SK-N-SH (cell line): ENCODE measurements at regions not wholly inside any gene's neighbourhood (a gene's known extent, or its start where the extent isn't known, plus 50 kb on each side); places are given as distances from the start of the nearest gene placed in this dataset.
A peak's percentile ranks its signal among the peaks of the same experiment; 100 is the strongest.

Experiments
- CTCF ChIA-PET: fragments of 300-600, 350-600 bp; formaldehyde crosslinking; extraction: SDS; loops from one replicate; lab custom pipeline; 2021; lab: Yijun Ruan, JAX
- POLR2A ChIA-PET: fragments of 350-600 bp; sonication (Branson Sonifier 250); formaldehyde crosslinking; extraction: SDS; loops from one replicate; lab custom pipeline; 2020; ENCODE audit warnings: antibody characterized with exemption, inconsistent platforms; lab: Yijun Ruan, JAX
- DNase-seq: peaks from one replicate; pipeline ENCODE4 v3.0.0; 2012
- H2AFZ ChIP-seq: fragments of 200-600 bp; sonication (generic); 2 replicates; pipeline ENCODE4 v1.8.1; 2016; ENCODE audit warnings: antibody characterized with exemption, mild to moderate bottlenecking, low read depth
- H3F3A ChIP-seq: fragments of 200-600 bp; sonication (generic); replicated peaks from 2 replicates; pipeline ENCODE3; 2016; ENCODE audit warnings: antibody characterized with exemption, mild to moderate bottlenecking; ENCODE audit not compliant: insufficient read depth
- H3K27ac ChIP-seq, 2 experiments: fragments of 200-500 bp in 1 of 2; fragments of 200-600 bp in 1 of 2; sonication (Bioruptor generic) in 1 of 2; sonication (generic), shearing (Covaris generic) in 1 of 2; 2 replicates each; pipeline versions ENCODE4 v1.5.1 to v1.6.1; 2014 to 2016; ENCODE audit warnings: low read depth in 2 of 2, inconsistent platforms in 1 of 2, low read length in 1 of 2, mild to moderate bottlenecking in 1 of 2, mixed read lengths in 1 of 2
- H3K27me3 ChIP-seq: fragments of 200-600 bp; sonication (generic), shearing (Covaris generic); 2 replicates; pipeline ENCODE4 v1.6.1; 2016; ENCODE audit warnings: mixed run types; ENCODE audit not compliant: insufficient read depth
- H3K36me3 ChIP-seq, 2 experiments: fragments of 200-500 bp in 1 of 2; fragments of 200-600 bp in 1 of 2; sonication (Bioruptor generic) in 1 of 2; sonication (generic) in 1 of 2; replicated peaks in 1 of 2; 2 replicates each; pipeline versions ENCODE3 to v1.5.1; 2014 to 2016; ENCODE audit warnings: low read length in 1 of 2, mild to moderate bottlenecking in 1 of 2; ENCODE audit not compliant: insufficient read depth in 2 of 2, control insufficient read depth in 1 of 2
- H3K4me1 ChIP-seq, 2 experiments: fragments of 200-500 bp in 1 of 2; fragments of 200-600 bp in 1 of 2; sonication (Bioruptor generic) in 1 of 2; sonication (generic), shearing (Covaris generic) in 1 of 2; 2 replicates each; pipeline versions ENCODE4 v1.5.1 to v1.6.1; 2014 to 2016; ENCODE audit warnings: low read depth in 1 of 2, low read length in 1 of 2, mixed run types in 1 of 2; ENCODE audit not compliant: insufficient read depth in 2 of 2, control insufficient read depth in 1 of 2
- H3K4me2 ChIP-seq: fragments of 200-600 bp; sonication (generic), shearing (Covaris generic); 2 replicates; pipeline ENCODE4 v1.6.1; 2017; ENCODE audit warnings: mixed run types
- H3K4me3 ChIP-seq, 2 experiments: fragments of 200-500 bp in 1 of 2; fragments of 200-600 bp in 1 of 2; sonication (Bioruptor generic) in 1 of 2; sonication (generic), shearing (Covaris generic) in 1 of 2; 2 replicates each; pipeline versions ENCODE4 v1.5.1 to v1.8.1; 2014 to 2016; ENCODE audit warnings: low read depth in 2 of 2, inconsistent platforms in 1 of 2, low read length in 1 of 2, mild to moderate bottlenecking in 1 of 2, mixed read lengths in 1 of 2, moderate library complexity in 1 of 2
- H3K79me2 ChIP-seq: fragments of 200-600 bp; sonication (generic); 2 replicates; pipeline ENCODE4 v1.8.1; 2017; ENCODE audit warnings: mild to moderate bottlenecking; ENCODE audit not compliant: insufficient read depth
- H3K9ac ChIP-seq: fragments of 200-600 bp; sonication (generic); 2 replicates; pipeline ENCODE4 v1.6.1; 2017; ENCODE audit warnings: mixed run types
- H3K9me2 ChIP-seq: fragments of 200-600 bp; sonication (generic); 2 replicates; pipeline ENCODE4 v1.6.1; 2017; ENCODE audit warnings: mixed run types
- H3K9me3 ChIP-seq: fragments of 200-600 bp; sonication (generic); 2 replicates; pipeline ENCODE4 v1.6.1; 2017; ENCODE audit warnings: mixed run types, mild to moderate bottlenecking, moderate library complexity
- H4K20me1 ChIP-seq: fragments of 200-600 bp; sonication (generic); 2 replicates; pipeline ENCODE4 v1.6.1; 2017; ENCODE audit warnings: mild to moderate bottlenecking, mixed run types; ENCODE audit not compliant: insufficient read depth
- CHD2 ChIP-seq: fragments of 150-350 bp; IDR thresholded peaks from 2 replicates; pipeline ENCODE4 v1.6.1; 2018; ENCODE audit warnings: low read length; ENCODE audit not compliant: partially characterized antibody
- EZH2phosphoT487 ChIP-seq: fragments of 200-600 bp; sonication (generic); IDR thresholded peaks from 2 replicates; pipeline ENCODE4 v1.6.1; 2017; ENCODE audit warnings: low read depth, mixed run types, mild to moderate bottlenecking, antibody characterized with exemption, moderate library complexity, borderline replicate concordance
- FOXJ3 ChIP-seq: sonication (generic); formaldehyde crosslinking; IDR thresholded peaks from 2 replicates; pipeline ENCODE4 v1.5.1; 2020; ENCODE audit warnings: mild to moderate bottlenecking, missing genetic modification reagents
- MEF2A ChIP-seq: IDR thresholded peaks from 2 replicates; pipeline ENCODE4 v1.4.0; 2012; ENCODE audit warnings: low read depth, borderline replicate concordance
- RAD21 ChIP-seq: IDR thresholded peaks from 2 replicates; pipeline ENCODE4 v1.6.1; 2012; ENCODE audit warnings: mild to moderate bottlenecking, low read length
- SIN3A ChIP-seq: IDR thresholded peaks from 2 replicates; pipeline ENCODE4 v1.6.1; 2012; ENCODE audit warnings: low read depth, mild to moderate bottlenecking, low read length, moderate library complexity, borderline replicate concordance
- TAF1 ChIP-seq: IDR thresholded peaks from 2 replicates; pipeline ENCODE4 v1.6.1; 2012; ENCODE audit warnings: low read depth, mild to moderate bottlenecking, low read length, moderate library complexity, borderline replicate concordance
- TCF12 ChIP-seq: IDR thresholded peaks from 2 replicates; pipeline ENCODE4 v1.4.0; 2012
- TEAD4 ChIP-seq: IDR thresholded peaks from 2 replicates; pipeline ENCODE4 v1.4.0; 2012; ENCODE audit warnings: mild to moderate bottlenecking, borderline replicate concordance; ENCODE audit not compliant: insufficient read depth
- WGBS: methylation state at CpG from one replicate; pipeline ENCODE4 v1.1.6; 2017; ENCODE audit warnings: low lambda C conversion rate; 5-methylcytosine and 5-hydroxymethylcytosine counted together
- TF ChIP-seq, protein P1 (sequence below): IDR thresholded peaks from 2 replicates; pipeline ENCODE4 v1.6.1; 2012; ENCODE audit warnings: mild to moderate bottlenecking, low read depth, low read length, moderate library complexity
- TF ChIP-seq, protein P2 (sequence below): IDR thresholded peaks from 2 replicates; pipeline ENCODE4 v1.4.0; 2012; ENCODE audit warnings: low read depth
- TF ChIP-seq, protein P3 (sequence below): fragments of 200-600 bp; sonication (generic); IDR thresholded peaks from 2 replicates; pipeline ENCODE4 v1.6.1; 2017; ENCODE audit warnings: antibody characterized with exemption, mild to moderate bottlenecking, moderate library complexity

DNA sequence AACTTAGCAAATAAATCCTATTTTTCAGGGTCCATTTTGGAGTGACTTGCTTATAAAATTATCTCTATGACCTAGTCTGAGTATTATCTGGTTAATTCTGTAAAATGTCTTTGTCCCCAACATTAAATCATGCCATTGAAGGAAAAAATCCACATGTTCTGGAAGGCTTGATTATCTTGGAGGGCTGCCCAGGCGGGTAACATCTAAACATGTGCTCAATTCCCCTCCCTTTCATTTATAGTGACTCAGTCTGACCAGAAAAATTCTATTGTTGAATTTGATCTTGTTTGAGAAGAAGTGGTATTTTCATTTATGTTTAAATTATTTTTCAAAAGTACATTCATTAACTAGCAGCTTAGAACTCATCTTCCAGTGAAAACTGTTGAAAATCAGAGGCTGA is 55.4 kb upstream of the SLC10A7 start:
- Histone ChIP-seq H3K36me3 (no peaks in the 10 kb centered on the region), H3K9me3 (no peaks in the 10 kb centered on the region), H2AFZ (no peak overlapping the region), H3K4me3 (no peak overlapping the region), H3K79me2 (no peaks in the 10 kb centered on the region), H3K9me2 (no peaks in the 10 kb centered on the region), H3K4me2 (no peak overlapping the region), H4K20me1 (no peaks in the 10 kb centered on the region), H3K9ac (no peak overlapping the region), H3F3A (no peaks in the 10 kb centered on the region), H3K27ac (no peak overlapping the region), H3K27me3 (no peaks in the 10 kb centered on the region; the same call in 1 of the 2 replicates), H3K4me1 (peaks cover 0 to 11% of the 10 kb centered on the region in 2 experiments; a peak in 1 of 4 replicates)
- 14% methylated on average over 1 of the region's 1 CpG for WGBS
- CTCF ChIA-PET = no interaction called here
- POLR2A ChIA-PET = no interaction called here
- DNase-seq = no peak
- TF ChIP-seq EZH2phosphoT487 (no peak), CHD2 (no peak), TEAD4 (no peak), TAF1 (no peak), FOXJ3 (CRISPR knock-in tag) (no peak), SIN3A (no peak)
- TF ChIP-seq, protein P1, sequence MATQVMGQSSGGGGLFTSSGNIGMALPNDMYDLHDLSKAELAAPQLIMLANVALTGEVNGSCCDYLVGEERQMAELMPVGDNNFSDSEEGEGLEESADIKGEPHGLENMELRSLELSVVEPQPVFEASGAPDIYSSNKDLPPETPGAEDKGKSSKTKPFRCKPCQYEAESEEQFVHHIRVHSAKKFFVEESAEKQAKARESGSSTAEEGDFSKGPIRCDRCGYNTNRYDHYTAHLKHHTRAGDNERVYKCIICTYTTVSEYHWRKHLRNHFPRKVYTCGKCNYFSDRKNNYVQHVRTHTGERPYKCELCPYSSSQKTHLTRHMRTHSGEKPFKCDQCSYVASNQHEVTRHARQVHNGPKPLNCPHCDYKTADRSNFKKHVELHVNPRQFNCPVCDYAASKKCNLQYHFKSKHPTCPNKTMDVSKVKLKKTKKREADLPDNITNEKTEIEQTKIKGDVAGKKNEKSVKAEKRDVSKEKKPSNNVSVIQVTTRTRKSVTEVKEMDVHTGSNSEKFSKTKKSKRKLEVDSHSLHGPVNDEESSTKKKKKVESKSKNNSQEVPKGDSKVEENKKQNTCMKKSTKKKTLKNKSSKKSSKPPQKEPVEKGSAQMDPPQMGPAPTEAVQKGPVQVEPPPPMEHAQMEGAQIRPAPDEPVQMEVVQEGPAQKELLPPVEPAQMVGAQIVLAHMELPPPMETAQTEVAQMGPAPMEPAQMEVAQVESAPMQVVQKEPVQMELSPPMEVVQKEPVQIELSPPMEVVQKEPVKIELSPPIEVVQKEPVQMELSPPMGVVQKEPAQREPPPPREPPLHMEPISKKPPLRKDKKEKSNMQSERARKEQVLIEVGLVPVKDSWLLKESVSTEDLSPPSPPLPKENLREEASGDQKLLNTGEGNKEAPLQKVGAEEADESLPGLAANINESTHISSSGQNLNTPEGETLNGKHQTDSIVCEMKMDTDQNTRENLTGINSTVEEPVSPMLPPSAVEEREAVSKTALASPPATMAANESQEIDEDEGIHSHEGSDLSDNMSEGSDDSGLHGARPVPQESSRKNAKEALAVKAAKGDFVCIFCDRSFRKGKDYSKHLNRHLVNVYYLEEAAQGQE = no peak

DNA sequence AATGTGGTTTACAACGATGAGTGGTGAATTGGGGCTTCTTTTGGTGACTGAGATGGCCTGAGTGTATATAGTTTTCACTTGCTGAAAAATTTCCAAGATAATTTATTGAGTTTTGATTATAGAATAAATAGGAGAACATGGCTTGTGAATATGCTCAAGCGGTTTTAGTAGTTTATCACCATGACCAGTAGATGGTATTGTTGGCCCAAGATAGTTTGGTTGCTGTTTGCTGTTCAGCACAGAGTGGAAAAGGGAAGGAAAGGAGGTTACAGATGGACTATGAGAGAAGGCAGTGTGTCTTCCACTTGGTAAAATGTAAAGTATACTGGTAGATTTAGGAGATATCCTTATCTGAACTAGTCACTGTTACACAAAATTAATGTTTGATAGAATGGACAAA is 55.8 kb upstream of the POU4F2 start:
- no peaks in the 10 kb centered on the region for H3K79me2 ChIP-seq
- H4K20me1 ChIP-seq = no peaks in the 10 kb centered on the region
- peaks cover 0 to 5% of the 10 kb centered on the region in 2 experiments; a peak in 1 of 4 replicates for H3K4me1 ChIP-seq
- no peaks in the 10 kb centered on the region; the same call in 1 of the 2 replicates for H3K27me3 ChIP-seq
- no peak overlapping the region for H3K9ac ChIP-seq
- ChIA-PET CTCF (no interaction called here), POLR2A (no interaction called here)
- H3K9me3 ChIP-seq = no peaks in the 10 kb centered on the region
- TF ChIP-seq, protein P2, sequence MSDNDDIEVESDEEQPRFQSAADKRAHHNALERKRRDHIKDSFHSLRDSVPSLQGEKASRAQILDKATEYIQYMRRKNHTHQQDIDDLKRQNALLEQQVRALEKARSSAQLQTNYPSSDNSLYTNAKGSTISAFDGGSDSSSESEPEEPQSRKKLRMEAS = no peak
- TF ChIP-seq, protein P3, sequence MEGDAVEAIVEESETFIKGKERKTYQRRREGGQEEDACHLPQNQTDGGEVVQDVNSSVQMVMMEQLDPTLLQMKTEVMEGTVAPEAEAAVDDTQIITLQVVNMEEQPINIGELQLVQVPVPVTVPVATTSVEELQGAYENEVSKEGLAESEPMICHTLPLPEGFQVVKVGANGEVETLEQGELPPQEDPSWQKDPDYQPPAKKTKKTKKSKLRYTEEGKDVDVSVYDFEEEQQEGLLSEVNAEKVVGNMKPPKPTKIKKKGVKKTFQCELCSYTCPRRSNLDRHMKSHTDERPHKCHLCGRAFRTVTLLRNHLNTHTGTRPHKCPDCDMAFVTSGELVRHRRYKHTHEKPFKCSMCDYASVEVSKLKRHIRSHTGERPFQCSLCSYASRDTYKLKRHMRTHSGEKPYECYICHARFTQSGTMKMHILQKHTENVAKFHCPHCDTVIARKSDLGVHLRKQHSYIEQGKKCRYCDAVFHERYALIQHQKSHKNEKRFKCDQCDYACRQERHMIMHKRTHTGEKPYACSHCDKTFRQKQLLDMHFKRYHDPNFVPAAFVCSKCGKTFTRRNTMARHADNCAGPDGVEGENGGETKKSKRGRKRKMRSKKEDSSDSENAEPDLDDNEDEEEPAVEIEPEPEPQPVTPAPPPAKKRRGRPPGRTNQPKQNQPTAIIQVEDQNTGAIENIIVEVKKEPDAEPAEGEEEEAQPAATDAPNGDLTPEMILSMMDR = peak; percentile 16; the same call in 1 of the 2 replicates
- peak; percentile 41; the same call in 1 of the 2 replicates for TF ChIP-seq RAD21
- TF ChIP-seq CHD2 = no peak
- no peak for TF ChIP-seq MEF2A
- TF ChIP-seq TCF12 = no peak
- no peaks in the 10 kb centered on the region for H3K36me3 ChIP-seq
- no peak overlapping the region for H3K27ac ChIP-seq
- H3K4me3 ChIP-seq = no peak overlapping the region
- 23% methylated on average over 2 of the region's 2 CpGs for WGBS
- no peak for DNase-seq
- no peak overlapping the region for H2AFZ ChIP-seq
- H3F3A ChIP-seq = no peaks in the 10 kb centered on the region
- H3K9me2 ChIP-seq = no peaks in the 10 kb centered on the region
- no peak overlapping the region for H3K4me2 ChIP-seq
